HG02840 (cell line): ENCODE measurements at regions not wholly inside any gene's neighbourhood (a gene's known extent, or its start where the extent isn't known, plus 50 kb on each side); places are given as distances from the start of the nearest gene placed in this dataset.

Experiments used
- ATAC-seq: cut with Tn5 transposase; IDR thresholded peaks from one replicate; pipeline ENCODE4 v1.9.1; 2021; ENCODE audit warnings: mild to moderate bottlenecking, moderate library complexity, moderate number of reproducible peaks; ENCODE audit not compliant: unreplicated experiment, low FRiP score

DNA sequence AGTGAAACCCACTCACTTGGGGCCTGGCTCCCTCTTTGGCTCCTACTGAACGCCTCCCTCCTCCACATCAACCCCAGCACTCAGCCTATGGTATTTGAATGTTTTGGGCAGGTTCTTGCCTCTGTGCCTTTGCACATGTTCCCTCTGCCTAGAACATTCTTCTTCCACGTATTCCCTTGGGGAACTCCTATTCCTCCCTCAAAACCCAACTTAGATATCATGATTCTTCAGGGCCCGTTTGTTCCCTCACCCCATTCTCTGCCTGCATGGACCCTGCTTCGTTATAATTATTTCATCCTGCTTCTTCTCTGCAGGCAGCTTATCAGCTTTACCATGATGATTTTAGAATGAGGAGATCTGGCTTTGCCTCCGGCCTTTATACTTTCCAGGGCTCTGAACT is 215.0 kb upstream of the IER5L start:
- no peak for ATAC-seq

- ATAC-seq: no peak
Measured at GRCh38 chr9:129392093-129392541, 214.1 kb upstream of the IER5L start.

- ATAC-seq: no peak
Measured at GRCh38 chr9:129391221-129391661, 213.2 kb upstream of the IER5L start.

GRCh38 chr9:129390541-129390940 is 212.5 kb upstream of the IER5L start:
- ATAC-seq: no peak

DNA sequence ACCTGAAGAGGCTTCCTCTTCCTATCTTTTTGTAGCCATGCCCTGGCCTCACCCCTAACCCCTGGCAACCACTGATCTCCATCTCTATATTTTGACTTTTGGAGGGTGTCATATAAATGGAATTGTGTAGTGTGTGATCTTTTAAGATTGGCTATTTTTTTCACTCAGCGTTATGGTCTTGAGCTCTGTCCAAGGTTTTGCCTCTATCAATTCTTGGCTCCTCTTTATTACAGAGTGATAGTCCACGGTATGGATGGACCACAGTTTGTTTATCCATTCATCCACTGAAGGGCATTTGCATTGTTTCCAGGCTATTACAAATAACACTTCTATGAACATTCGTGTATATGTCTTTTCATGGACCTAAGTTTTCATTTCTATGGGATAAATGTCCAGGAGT is 209.8 kb upstream of the IER5L start:
- no peak for ATAC-seq

DNA sequence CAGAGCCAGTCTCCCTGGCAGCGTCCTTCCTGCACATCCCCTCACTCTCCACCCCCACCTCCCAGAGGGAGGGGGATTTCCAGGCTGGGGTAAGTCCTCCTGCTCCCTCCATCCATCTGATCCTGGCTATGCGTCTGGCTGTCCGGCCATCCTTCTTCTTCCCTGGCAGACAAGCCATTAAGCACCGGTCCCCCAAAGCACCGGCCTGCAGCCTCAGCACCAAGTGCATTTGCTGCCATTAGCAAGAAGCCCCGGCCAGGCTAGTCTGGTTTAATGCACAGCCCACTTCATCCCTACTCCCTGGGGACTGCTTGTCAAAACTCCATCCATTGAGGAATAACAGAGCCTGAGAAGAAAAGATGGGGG is 208.7 kb upstream of the IER5L start:
- ATAC-seq: no peak

DNA sequence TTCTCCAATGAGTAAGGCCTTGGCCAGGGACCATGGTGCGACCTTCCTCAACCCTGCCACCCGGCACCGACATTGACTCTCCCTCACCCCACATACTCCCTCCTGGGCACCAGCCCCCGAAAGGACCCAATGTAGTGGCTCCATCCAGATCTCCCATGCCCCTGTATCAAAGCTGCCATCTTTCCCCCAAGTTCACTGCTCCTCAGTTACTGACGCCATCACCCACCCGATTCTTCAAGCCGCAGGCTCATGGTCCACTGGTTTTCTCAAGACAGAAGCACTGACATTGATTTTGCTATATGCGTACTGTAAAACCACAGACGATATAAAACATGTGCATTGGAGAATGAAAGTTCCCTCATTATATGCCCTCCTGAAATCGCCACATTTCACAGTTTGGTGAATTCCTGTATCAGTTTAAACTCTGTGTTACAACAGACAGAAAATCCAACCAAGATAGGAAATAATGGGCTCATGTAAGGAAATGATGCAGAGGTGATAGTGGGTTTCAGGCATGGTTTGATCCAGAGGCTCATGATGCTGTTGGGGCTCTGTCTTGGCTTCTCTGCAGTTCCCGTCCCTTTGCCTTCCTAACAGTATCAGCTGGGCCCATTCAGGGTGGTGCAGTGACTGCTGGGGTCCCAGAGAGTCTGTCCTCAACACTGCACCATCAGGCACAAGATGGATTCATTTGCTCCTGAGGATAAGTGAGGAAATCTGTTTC is 207.3 kb upstream of the IER5L start:
- ATAC-seq: no peak

GRCh38 chr9:129384491-129385210 is 206.6 kb upstream of the IER5L start:
- no peak for ATAC-seq

DNA sequence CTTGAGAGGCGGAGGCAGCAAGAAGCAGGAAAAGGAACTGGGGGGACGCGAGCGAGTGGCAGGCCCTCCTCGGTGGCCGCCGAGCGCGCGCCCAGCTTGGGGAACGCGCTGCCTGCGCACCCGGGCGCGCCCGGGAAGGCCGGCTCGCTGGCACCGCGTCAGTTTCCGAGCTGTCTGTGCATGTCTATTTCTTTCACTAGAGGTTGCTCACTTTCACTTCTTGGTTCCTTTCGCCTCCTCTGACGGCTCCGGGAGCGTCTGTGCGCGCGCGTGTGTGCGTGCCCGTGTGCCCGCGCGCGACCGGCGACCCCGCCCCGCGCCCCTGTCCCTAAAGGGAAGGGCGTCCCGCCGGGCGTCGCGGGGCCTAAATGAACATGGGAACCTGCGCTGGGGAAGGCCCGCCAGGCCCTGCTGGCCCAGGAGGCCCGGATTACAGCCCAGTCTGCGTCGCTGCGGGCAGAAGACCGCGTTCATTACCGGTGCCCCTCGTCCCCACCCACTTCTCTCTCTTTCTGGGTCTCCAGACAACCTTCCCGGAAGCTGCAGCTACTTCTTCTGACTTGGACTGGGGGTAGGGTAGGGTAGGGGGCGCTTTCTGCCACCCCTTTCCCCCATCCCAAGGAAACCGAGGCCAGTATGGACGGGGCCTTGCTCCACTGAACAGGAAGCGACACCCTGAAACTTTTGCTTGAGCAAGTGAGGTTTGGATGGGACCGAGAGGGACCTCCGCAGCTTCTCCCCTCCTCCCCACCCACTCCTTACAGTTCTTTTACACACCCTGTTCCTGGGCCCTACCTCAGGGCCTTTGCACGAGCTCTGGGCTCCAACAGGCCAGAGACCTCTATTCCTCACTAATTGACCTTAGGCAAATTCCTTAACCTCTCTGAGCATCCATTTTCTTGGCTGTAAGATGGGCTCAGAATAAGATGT is 205.8 kb upstream of the IER5L start:
- ATAC-seq: no peak

DNA sequence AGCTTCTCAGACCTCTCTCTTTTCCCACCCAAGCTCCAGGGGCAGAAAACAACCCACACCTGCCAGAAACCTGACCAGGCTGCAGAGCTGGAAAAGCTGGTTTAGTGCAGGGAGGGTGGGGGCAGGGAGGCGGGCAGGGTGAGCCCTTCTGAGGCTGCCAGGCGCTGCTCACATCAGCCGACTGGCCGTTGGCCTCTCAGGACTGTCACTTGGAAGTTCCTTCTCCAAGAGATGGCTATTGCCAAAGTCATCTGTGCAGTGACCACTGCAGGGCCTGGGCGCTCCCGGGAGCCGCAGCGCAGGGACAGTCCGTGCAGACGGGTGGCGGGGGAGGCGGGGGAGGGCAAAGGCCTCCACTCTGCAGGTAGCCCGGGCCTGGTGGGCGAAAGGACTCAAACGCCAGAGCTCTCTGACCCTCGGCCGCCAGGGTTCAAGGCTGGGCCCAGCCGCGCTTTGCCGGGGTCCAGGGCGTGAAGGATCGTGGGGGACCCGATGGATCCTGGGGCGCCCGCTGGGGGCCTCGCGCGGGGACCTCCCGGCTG is 205.0 kb upstream of the IER5L start:
- no peak for ATAC-seq

- ATAC-seq: no peak
Measured at GRCh38 chr9:129382281-129383018, 204.4 kb upstream of the IER5L start.

GRCh38 chr9:129381481-129381957 is 203.5 kb upstream of the IER5L start:
- no peak for ATAC-seq

GRCh38 chr9:129380961-129381401 is 202.9 kb upstream of the IER5L start:
- no peak for ATAC-seq

- ATAC-seq: no peak
Measured at GRCh38 chr9:129379886-129380285, 201.8 kb upstream of the IER5L start.

- ATAC-seq: no peak
Measured at GRCh38 chr9:129379181-129379836, 201.2 kb upstream of the IER5L start.

DNA sequence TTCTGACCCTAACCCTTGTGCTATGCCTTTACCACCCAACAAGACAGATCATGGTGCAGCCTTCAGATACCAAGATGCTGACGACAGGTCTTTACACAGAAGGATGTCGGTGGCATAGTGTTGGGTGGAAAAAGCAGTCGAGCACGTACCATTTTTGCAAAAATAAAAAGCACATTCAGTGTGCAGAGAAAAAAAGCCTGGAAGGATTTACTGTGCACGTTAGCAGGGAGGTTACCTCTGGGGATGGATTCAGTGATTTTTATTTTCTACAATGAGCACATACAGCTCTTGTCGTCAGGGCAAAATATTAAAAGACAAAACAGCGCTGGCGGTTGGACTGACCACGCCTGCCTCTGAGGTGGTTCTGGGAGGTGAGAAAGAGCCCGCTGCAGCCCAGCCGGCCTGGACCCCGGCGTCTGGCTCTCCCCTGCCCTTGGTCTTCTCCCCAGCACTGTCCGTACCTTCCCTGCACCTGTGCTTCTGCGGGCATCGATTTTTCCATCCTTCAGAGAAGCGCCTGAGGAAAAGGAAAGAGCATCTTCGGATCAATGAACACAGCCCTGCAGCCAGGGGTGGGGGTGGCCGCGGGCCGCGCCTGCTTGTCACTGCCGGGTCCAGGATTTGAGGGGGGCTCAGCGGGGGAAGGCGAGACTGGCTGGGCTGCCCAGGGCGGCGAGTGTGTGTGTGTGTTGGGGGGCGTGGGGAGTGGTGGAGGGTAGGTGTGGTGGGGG is 200.0 kb upstream of the IER5L start:
- no peak for ATAC-seq

- ATAC-seq: no peak
Measured at GRCh38 chr9:129377181-129377580, 199.1 kb upstream of the IER5L start.

DNA sequence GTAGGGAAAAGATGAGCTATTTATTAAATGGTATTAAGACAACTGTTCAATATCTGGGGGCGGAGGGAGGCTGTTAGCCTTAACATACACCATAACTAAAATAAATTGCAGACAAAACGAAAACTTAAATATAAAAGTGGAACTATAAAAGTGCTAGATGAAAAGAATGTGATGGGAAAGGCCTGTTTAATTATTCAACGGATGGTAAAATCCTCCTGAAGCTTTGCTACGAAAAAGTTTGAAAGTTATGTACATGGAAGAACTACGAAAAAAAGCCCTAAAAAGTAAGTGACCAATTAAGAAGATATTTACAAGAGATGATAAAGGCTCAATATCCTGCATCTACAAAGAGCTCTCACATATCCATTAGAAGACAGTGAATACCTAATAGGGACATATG is 197.8 kb upstream of the IER5L start:
- no peak for ATAC-seq

GRCh38 chr9:129374651-129375050 is 196.6 kb upstream of the IER5L start:
- ATAC-seq: no peak
